GM12878 (cell line): ENCODE measurements at regions not wholly inside any gene's neighbourhood (a gene's known extent, or its start where the extent isn't known, plus 50 kb on each side); places are given as distances from the start of the nearest gene placed in this dataset.

Source experiments
- ATAC-seq: fragments of 200-7000 bp; cut with Tn5 transposase; 3 replicates; pipeline ENCODE4 v1.9.1; 2020; ENCODE audit warnings: mild to moderate bottlenecking, moderate library complexity
- BruUV-seq: library from RNA; stranded (reverse); fragments of 400-500 nt; replicated peaks from 2 replicates; lab custom pipeline; 2021; lab: Mats Ljungman, UMichigan
- CTCF ChIA-PET: fragments of 300-600 bp; sonication (Branson Sonifier 250); formaldehyde crosslinking; extraction: SDS; loops from one replicate; lab custom pipeline; 2021; ENCODE audit warnings: inconsistent platforms; lab: Yijun Ruan, JAX
- POLR2A ChIA-PET: fragments of 350-600 bp; formaldehyde crosslinking; extraction: SDS; loops from one replicate; lab custom pipeline; 2021; ENCODE audit warnings: inconsistent platforms; lab: Charles Lee
- RAD21 ChIA-PET: fragments of 300-600 bp; sonication (Branson Sonifier 250); formaldehyde crosslinking; loops from one replicate; lab custom pipeline; 2023; ENCODE audit warnings: antibody characterized with exemption; ENCODE audit not compliant: unreplicated experiment; lab: Charles Lee
- SMC1A ChIA-PET: fragments of 300-600 bp; sonication (Branson Sonifier 250); formaldehyde crosslinking; loops from one replicate; lab custom pipeline; 2023; ENCODE audit not compliant: unreplicated experiment, uncharacterized antibody; lab: Charles Lee
- DNase-seq: peaks from one replicate; pipeline ENCODE4 v3.0.0-alpha.2; 2011; ENCODE audit warnings: low read depth, low spot score
- FAIRE-seq: peaks from 3 replicates; lab custom pipeline; 2011; peaks lifted over from hg19 to GRCh38; lab: Jason Lieb, UNC
- H2AFZ ChIP-seq: 2 replicates; pipeline ENCODE4 v1.6.0; 2011; ENCODE audit warnings: low read depth, low read length, control low read depth; ENCODE audit not compliant: control insufficient read depth
- H3K27ac ChIP-seq: 2 replicates; pipeline ENCODE4 v1.5.1; 2011; ENCODE audit warnings: control low read depth; ENCODE audit not compliant: control insufficient read depth, insufficient read depth
- H3K27me3 ChIP-seq, 2 experiments: replicated peaks in 1 of 2; 2 replicates each; pipeline versions ENCODE4 v1.6.0 to v1.6.1; 2011; ENCODE audit warnings: low read length in 1 of 2; ENCODE audit not compliant: control insufficient read depth in 2 of 2, insufficient read depth in 2 of 2
- H3K36me3 ChIP-seq, 2 experiments: 2 replicates each; pipeline ENCODE4 v1.5.1; 2011; ENCODE audit warnings: low read length in 1 of 2; ENCODE audit not compliant: control insufficient read depth in 2 of 2, insufficient read depth in 2 of 2
- H3K4me1 ChIP-seq: 2 replicates; pipeline ENCODE4 v1.6.1; 2011; ENCODE audit warnings: mild to moderate bottlenecking, low read length, moderate library complexity, mixed read lengths; ENCODE audit not compliant: control insufficient read depth, insufficient read depth
- H3K4me2 ChIP-seq: 2 replicates; pipeline ENCODE4 v1.6.0; 2011; ENCODE audit warnings: control low read depth; ENCODE audit not compliant: control insufficient read depth, insufficient read depth
- H3K4me3 ChIP-seq: fragments of 200-600 bp; sonication (generic); 2 replicates; pipeline ENCODE4 v1.5.1; 2016
- H3K79me2 ChIP-seq: 2 replicates; pipeline ENCODE4 v1.6.0; 2011; ENCODE audit warnings: low read length; ENCODE audit not compliant: control insufficient read depth, insufficient read depth
- H3K9ac ChIP-seq: 2 replicates; pipeline ENCODE4 v1.8.0; 2011; ENCODE audit warnings: low read length, control low read depth, mixed read lengths; ENCODE audit not compliant: control insufficient read depth, insufficient read depth
- H3K9me3 ChIP-seq: replicated peaks from 3 replicates; pipeline ENCODE4 v1.5.1; 2011; ENCODE audit warnings: mild to moderate bottlenecking, low read length; ENCODE audit not compliant: control insufficient read depth, insufficient read depth
- H4K20me1 ChIP-seq: 2 replicates; pipeline ENCODE4 v1.6.0; 2011; ENCODE audit not compliant: control insufficient read depth, insufficient read depth
- ATF3 ChIP-seq: IDR thresholded peaks from 2 replicates; pipeline ENCODE4 v1.6.1; 2011; ENCODE audit warnings: low read depth, mild to moderate bottlenecking, low read length, moderate library complexity, borderline replicate concordance; ENCODE audit errors: extremely low read depth
- ESRRA ChIP-seq: IDR thresholded peaks from 2 replicates; pipeline ENCODE4 v1.6.1; 2012; ENCODE audit warnings: mild to moderate bottlenecking, low read length, improper control_type of control experiment
- JUNB ChIP-seq: IDR thresholded peaks from 2 replicates; pipeline ENCODE4 v1.6.1; 2016; ENCODE audit warnings: antibody characterized with exemption, mild to moderate bottlenecking
- KDM1A ChIP-seq: fragments of 200-600 bp; sonication (generic); IDR thresholded peaks from 2 replicates; pipeline ENCODE4 v1.6.1; 2016; ENCODE audit warnings: borderline replicate concordance
- LARP7 ChIP-seq: fragments of 450-650 bp; IDR thresholded peaks from 2 replicates; pipeline ENCODE4 v1.6.1; 2017; ENCODE audit warnings: mild to moderate bottlenecking
- MEF2B ChIP-seq: fragments of 450-650 bp; IDR thresholded peaks from 2 replicates; pipeline ENCODE4 v1.6.1; 2018; ENCODE audit warnings: mild to moderate bottlenecking, moderate library complexity; ENCODE audit not compliant: partially characterized antibody, poor library complexity, severe bottlenecking
- RELA ChIP-seq: fragments of 450-650 bp; IDR thresholded peaks from 2 replicates; pipeline ENCODE4 v1.8.0; 2014; ENCODE audit warnings: borderline replicate concordance; ENCODE audit not compliant: partially characterized antibody
- STAT3 ChIP-seq: IDR thresholded peaks from 2 replicates; pipeline ENCODE4 v1.6.1; 2011; ENCODE audit warnings: low read depth, low read length, improper control_type of control experiment
- USF2 ChIP-seq: IDR thresholded peaks from 2 replicates; pipeline ENCODE4 v1.6.1; 2011; ENCODE audit warnings: low read depth, low read length, improper control_type of control experiment, borderline replicate concordance
- ZNF687 ChIP-seq: fragments of 450-650 bp; IDR thresholded peaks from 2 replicates; pipeline ENCODE4 v1.6.1; 2017; ENCODE audit warnings: mild to moderate bottlenecking, moderate library complexity
- WGBS: methylation state at CpG from one replicate; pipeline ENCODE4 v1.1.6; 2016; ENCODE audit warnings: low lambda C conversion rate; ENCODE audit not compliant: insufficient replicate concordance, insufficient coverage; ENCODE audit errors: missing lambda C conversion rate; 5-methylcytosine and 5-hydroxymethylcytosine counted together
- in situ Hi-C: fragments of 300-500 bp; cut with MboI; formaldehyde crosslinking; loops from 9 replicates; pipeline ENCODE4 v1.14.3; 2018; ENCODE audit warnings: mixed read lengths
- intact Hi-C: fragments of 100-400 bp; cut with micrococcal nuclease; formaldehyde crosslinking; loops from one replicate; pipeline ENCODE4 v1.14.2; 2022; ENCODE audit not compliant: unreplicated experiment
- TF ChIP-seq, protein P1 (sequence below): fragments of 450-650 bp; IDR thresholded peaks from 2 replicates; pipeline ENCODE4 v1.6.1; 2016; ENCODE audit warnings: mild to moderate bottlenecking
- TF ChIP-seq, protein P2 (sequence below): IDR thresholded peaks from 2 replicates; pipeline ENCODE4 v1.6.1; 2012; ENCODE audit warnings: low read length, inconsistent platforms

GRCh38 chr12:61554268-61555008 is 705.8 kb upstream of the USP15 start (continued):
- TF ChIP-seq, protein P1, sequence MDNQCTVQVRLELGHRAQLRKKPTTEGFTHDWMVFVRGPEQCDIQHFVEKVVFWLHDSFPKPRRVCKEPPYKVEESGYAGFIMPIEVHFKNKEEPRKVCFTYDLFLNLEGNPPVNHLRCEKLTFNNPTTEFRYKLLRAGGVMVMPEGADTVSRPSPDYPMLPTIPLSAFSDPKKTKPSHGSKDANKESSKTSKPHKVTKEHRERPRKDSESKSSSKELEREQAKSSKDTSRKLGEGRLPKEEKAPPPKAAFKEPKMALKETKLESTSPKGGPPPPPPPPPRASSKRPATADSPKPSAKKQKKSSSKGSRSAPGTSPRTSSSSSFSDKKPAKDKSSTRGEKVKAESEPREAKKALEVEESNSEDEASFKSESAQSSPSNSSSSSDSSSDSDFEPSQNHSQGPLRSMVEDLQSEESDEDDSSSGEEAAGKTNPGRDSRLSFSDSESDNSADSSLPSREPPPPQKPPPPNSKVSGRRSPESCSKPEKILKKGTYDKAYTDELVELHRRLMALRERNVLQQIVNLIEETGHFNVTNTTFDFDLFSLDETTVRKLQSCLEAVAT, result no peak
- no peak for TF ChIP-seq ATF3

- H3K79me2 ChIP-seq, result no peaks in the 10 kb centered on the region
- H4K20me1 ChIP-seq, result no peaks in the 10 kb centered on the region
- ATAC-seq (no peak), FAIRE-seq (no peak), DNase-seq (no peak)
- no peak overlapping the region for H3K27ac ChIP-seq
- in situ Hi-C loops, result no loop called here
- no peak overlapping the region for H3K4me2 ChIP-seq
- H3K9me3 ChIP-seq, result no peaks in the 10 kb centered on the region
- whole genome bisulfite sequencing, result 2% methylated on average over 2 of the region's 2 CpGs
- CTCF ChIA-PET, result no interaction called here
- H3K36me3 ChIP-seq, result no peaks in the 10 kb centered on the region
- no peak overlapping the region for H3K9ac ChIP-seq
- BruUV-seq, result no TSS peak
- H3K4me3 ChIP-seq, result no peak overlapping the region
- SMC1A ChIA-PET, result no interaction called here
- H3K27me3 ChIP-seq, result no peaks in the 10 kb centered on the region
- no peak overlapping the region for H2AFZ ChIP-seq
- POLR2A ChIA-PET, result no interaction called here
- RAD21 ChIA-PET, result no interaction called here
- intact Hi-C loops, result no loop called here
- no peaks in the 10 kb centered on the region for H3K4me1 ChIP-seq
- TF ChIP-seq JUNB, result no peak
- TF ChIP-seq LARP7, result no peak
- no peak for TF ChIP-seq USF2
- TF ChIP-seq RELA, result no peak
- no peak for TF ChIP-seq STAT3
- TF ChIP-seq ESRRA, result no peak
- TF ChIP-seq MEF2B, result no peak
- TF ChIP-seq, protein P2, sequence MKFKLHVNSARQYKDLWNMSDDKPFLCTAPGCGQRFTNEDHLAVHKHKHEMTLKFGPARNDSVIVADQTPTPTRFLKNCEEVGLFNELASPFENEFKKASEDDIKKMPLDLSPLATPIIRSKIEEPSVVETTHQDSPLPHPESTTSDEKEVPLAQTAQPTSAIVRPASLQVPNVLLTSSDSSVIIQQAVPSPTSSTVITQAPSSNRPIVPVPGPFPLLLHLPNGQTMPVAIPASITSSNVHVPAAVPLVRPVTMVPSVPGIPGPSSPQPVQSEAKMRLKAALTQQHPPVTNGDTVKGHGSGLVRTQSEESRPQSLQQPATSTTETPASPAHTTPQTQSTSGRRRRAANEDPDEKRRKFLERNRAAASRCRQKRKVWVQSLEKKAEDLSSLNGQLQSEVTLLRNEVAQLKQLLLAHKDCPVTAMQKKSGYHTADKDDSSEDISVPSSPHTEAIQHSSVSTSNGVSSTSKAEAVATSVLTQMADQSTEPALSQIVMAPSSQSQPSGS, result no peak
- TF ChIP-seq KDM1A, result no peak
- no peak for TF ChIP-seq ZNF687
Observed at GRCh38 chr12:61563665-61564450, 696.3 kb upstream of the USP15 start.
